ENCODE measurements at regions not wholly inside any gene's neighbourhood (a gene's known extent, or its start where the extent isn't known, plus 50 kb on each side); places are given as distances from the start of the nearest gene placed in this dataset.

DNA sequence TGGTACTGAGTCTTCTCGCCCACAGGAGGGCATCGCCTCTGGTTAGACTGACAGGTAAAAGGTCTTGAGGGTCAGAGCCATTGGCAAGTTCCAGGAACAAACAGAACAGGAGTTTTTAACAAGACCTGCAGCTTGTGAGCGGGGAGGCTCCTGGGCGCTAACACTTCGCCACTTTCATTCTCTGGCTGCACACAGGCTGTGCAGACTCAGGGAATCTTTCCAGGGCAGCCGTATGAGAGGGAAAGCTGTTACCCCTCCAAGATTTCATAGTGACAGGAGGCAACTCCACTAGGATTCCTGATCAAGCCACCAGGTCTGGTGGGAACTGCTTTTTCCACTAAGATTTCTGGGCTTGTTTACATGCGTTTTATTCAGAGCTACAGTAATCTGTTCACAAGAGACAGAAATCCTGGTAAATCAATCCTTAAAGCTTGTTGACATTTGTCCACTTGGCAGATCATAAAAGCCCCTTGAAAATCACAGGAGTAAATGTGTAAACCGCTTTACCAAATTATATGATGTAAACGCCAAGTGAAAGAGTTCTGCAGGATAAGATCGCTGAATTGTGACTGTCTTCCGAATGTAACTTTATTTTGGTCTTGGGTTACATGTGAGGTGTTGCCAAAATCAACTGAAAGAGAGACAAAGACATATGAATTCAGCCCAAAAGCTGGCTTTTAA, 190.6 kb downstream of the MZT1 start:
- H3K9ac ChIP-seq (ENCODE audit: insufficient read depth in 1 of 2, low read length in 2 of 2), result no peak overlapping the region
- ATAC-seq (ENCODE audit: insufficient read depth, low FRiP score), result no peak
- DNase-seq, result peak; percentile 49 to 85 (median 75)
- peaks cover 0 to 2% (median 0%) of the 10 kb centered on the region in 4 donors for H3K9me3 ChIP-seq (ENCODE audit: control insufficient read depth in 4 of 4, insufficient read depth in 3 of 4, low read length in 3 of 4)
- no peak overlapping the region for H3K4me3 ChIP-seq
- H3K36me3 ChIP-seq (ENCODE audit: control insufficient read depth in 4 of 4, insufficient read depth in 4 of 4, low read length in 4 of 4), result no peaks in the 10 kb centered on the region
- 65 to 81% methylated on average over 11 of the region's 11 CpGs for WGBS, 2 donors
- TF ChIP-seq, protein P1, sequence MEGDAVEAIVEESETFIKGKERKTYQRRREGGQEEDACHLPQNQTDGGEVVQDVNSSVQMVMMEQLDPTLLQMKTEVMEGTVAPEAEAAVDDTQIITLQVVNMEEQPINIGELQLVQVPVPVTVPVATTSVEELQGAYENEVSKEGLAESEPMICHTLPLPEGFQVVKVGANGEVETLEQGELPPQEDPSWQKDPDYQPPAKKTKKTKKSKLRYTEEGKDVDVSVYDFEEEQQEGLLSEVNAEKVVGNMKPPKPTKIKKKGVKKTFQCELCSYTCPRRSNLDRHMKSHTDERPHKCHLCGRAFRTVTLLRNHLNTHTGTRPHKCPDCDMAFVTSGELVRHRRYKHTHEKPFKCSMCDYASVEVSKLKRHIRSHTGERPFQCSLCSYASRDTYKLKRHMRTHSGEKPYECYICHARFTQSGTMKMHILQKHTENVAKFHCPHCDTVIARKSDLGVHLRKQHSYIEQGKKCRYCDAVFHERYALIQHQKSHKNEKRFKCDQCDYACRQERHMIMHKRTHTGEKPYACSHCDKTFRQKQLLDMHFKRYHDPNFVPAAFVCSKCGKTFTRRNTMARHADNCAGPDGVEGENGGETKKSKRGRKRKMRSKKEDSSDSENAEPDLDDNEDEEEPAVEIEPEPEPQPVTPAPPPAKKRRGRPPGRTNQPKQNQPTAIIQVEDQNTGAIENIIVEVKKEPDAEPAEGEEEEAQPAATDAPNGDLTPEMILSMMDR (IDR thresholded peaks at IDR 0.05; ENCODE audit: control extremely low read depth, extremely low read depth), result no peak
- no peak overlapping the region for H3K27ac ChIP-seq (ENCODE audit: low read depth in 1 of 2, low read length in 1 of 2)
- no peaks in the 10 kb centered on the region for H3K27me3 ChIP-seq (ENCODE audit: control insufficient read depth in 3 of 3, insufficient read depth in 3 of 3, low read length in 2 of 3)
- peaks cover 0 to 19% (median 0%) of the 10 kb centered on the region in 5 donors for H3K4me1 ChIP-seq (ENCODE audit: control insufficient read depth in 5 of 5, insufficient read depth in 5 of 5, low read length in 5 of 5)

DNA sequence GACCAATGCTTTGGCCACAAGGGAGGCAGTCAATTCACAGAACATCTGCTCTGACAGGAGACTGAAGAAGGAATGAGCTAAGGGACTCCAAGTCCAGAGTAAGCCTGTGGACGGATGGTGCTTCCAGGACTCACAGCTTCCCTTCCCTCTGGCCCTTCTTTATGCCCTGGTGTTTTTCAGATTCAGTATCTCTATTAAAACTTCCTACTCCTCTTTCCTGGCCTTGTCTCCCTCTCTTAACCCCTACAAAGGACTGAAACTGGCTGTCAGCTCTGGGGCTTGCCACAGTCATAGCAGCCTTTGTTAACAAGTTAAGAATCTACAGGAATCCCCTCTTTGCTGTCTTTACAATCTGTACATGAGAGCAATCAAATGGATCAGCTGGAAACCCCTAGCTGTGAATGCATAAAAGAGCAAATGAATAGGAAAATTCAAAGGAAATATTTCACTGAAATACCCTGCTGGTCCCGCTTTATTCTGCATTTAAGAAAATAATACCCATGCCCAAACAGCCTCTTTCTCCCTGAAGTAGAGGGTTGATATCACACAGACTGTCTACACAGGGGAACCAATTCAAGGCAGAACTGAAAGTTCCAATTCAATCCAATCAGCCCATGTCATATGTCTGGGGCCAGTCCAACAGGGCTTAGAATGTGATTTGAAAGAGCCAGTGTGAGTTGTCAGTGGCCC, 192.3 kb downstream of the MZT1 start:
- Histone ChIP-seq H3K36me3 (ENCODE audit: control insufficient read depth in 4 of 4, insufficient read depth in 4 of 4, low read length in 4 of 4) (no peaks in the 10 kb centered on the region), H3K9ac (ENCODE audit: insufficient read depth in 1 of 2, low read length in 2 of 2) (no peak overlapping the region), H3K4me3 (no peak overlapping the region), H3K9me3 (ENCODE audit: control insufficient read depth in 4 of 4, insufficient read depth in 3 of 4, low read length in 3 of 4) (peaks cover 0 to 5% (median 0%) of the 10 kb centered on the region in 4 donors), H3K4me1 (ENCODE audit: control insufficient read depth in 5 of 5, insufficient read depth in 5 of 5, low read length in 5 of 5) (peaks cover 0 to 19% (median 0%) of the 10 kb centered on the region in 5 donors), H3K27me3 (ENCODE audit: control insufficient read depth in 3 of 3, insufficient read depth in 3 of 3, low read length in 2 of 3) (no peaks in the 10 kb centered on the region), H3K27ac (ENCODE audit: low read depth in 1 of 2, low read length in 1 of 2) (no peak overlapping the region)
- ATAC-seq (ENCODE audit: insufficient read depth, low FRiP score), result no peak
- DNase-seq, result no peak
- TF ChIP-seq, protein P1 (IDR thresholded peaks at IDR 0.05; ENCODE audit: control extremely low read depth, extremely low read depth), result no peak
- 82 to 93% methylated on average over 2 of the region's 2 CpGs for WGBS, 2 donors

DNA sequence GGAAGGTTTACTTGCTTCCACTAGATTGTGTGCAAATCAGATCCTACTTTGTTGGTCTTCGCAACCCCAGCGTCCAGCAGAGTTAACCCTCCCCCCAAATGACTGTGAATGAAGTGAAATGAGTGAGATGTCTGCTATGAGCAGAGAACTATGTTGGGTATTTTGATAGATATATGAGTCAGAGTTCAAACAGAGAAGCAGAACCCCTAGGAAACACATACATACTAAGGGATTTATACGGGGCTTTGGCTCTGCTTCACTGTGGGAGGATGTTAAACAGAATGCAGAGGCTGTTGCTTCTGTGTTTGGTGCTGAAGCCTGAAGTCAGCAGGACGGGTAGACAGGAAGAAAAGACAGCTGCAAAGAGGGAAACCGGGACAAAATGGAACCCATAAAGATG, 197.0 kb downstream of the MZT1 start:
- 70 to 91% methylated on average over 5 of the region's 5 CpGs for WGBS, 2 donors
- H3K4me3 ChIP-seq, result no peak overlapping the region
- no peaks in the 10 kb centered on the region for H3K36me3 ChIP-seq (ENCODE audit: control insufficient read depth in 4 of 4, insufficient read depth in 4 of 4, low read length in 4 of 4)
- no peak overlapping the region for H3K9ac ChIP-seq (ENCODE audit: insufficient read depth in 1 of 2, low read length in 2 of 2)
- ATAC-seq (ENCODE audit: insufficient read depth, low FRiP score), result no peak
- H3K4me1 ChIP-seq (ENCODE audit: control insufficient read depth in 5 of 5, insufficient read depth in 5 of 5, low read length in 5 of 5), result no peaks in the 10 kb centered on the region
- H3K9me3 ChIP-seq (ENCODE audit: control insufficient read depth in 4 of 4, insufficient read depth in 3 of 4, low read length in 3 of 4), result peaks cover 0 to 5% (median 0%) of the 10 kb centered on the region in 4 donors
- TF ChIP-seq, protein P1 (IDR thresholded peaks at IDR 0.05; ENCODE audit: control extremely low read depth, extremely low read depth), result no peak
- H3K27ac ChIP-seq (ENCODE audit: low read depth in 1 of 2, low read length in 1 of 2), result no peak overlapping the region
- no peaks in the 10 kb centered on the region for H3K27me3 ChIP-seq (ENCODE audit: control insufficient read depth in 3 of 3, insufficient read depth in 3 of 3, low read length in 2 of 3)
- DNase-seq, result no peak
